GM21723 (cell line): ENCODE measurements at regions not wholly inside any gene's neighbourhood (a gene's known extent, or its start where the extent isn't known, plus 50 kb on each side); places are given as distances from the start of the nearest gene placed in this dataset.

Experiments used
- ATAC-seq: cut with Tn5 transposase; IDR thresholded peaks from one replicate; pipeline ENCODE4 v1.9.1; 2021; ENCODE audit warnings: mild to moderate bottlenecking, moderate library complexity; ENCODE audit not compliant: unreplicated experiment

DNA sequence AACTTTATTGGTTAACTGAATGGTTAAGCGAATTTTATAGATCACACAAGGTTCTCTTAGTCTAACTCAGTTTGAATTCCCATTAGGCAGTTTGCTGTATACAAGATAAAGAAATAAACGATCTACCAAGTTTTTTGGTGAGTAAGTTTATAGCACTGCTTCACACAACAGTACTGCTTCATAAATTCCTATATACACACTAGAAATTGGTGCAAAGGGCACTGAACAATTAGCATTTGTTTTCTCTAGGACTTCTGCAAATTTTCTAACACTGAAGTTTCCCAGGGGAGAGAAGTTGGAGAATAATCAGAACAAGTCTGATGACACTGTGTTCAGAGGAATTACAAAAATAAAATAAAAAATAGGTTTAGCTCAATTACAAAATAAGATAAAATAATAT, 1138.8 kb upstream of the PCDH9 start:
- ATAC-seq: no peak

DNA sequence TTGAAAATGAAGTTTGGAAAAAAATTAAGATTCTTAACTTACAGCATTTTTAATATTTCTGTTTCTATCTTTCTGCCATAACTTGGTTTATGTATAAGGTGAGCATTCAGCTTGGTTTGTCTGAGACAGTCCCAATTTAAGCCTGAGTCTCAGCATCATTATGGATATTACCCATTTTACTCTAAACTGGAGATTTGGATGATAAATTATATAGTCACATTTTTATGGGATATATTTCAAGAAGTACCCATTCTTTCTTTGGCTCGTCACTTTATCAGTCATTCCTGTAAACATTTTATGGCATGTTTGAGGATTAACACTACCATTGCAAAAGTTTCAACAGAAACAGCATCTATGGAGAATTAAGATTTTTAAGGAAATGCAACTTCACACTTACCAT, 1129.0 kb upstream of the PCDH9 start:
- no peak for ATAC-seq

- no peak for ATAC-seq
Measured at GRCh38 chr13:68358294-68358705, 1128.2 kb upstream of the PCDH9 start.

DNA sequence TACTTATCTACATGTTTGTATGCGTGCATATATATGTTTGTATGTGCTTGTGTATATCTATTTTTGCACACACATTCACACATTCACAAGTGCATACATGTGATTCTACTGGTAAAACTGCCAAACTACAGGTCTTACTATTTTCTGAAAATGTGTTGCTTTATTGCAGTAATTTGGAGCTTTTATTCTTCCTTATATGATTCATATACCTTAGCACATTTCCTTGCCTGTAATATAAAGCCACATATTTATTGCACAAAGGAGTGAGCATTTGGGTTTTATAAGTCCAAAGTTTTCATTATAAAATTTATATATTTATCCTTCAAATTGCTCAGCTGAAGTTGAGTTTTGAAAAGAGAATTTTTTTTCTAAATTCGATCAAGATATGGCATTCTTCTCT, 1120.4 kb upstream of the PCDH9 start:
- ATAC-seq: no peak

DNA sequence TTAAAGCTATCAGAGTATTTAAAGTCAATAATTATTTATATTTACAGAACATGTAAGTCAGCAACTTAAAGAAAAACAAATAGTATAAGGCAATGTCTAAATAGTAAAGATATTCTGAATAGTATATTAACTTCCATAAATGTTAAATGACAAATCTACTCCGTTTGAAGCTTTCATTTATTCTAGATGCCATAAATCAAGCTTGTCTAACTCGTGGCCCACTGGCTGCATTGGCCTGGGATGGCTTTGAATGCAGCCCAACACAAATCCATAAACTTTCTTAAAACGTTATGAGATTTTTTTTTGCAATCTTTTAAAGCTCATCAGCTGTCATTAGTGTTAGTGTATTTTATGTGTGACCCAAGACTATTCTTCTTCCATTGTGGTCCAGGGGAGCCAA, 1117.1 kb upstream of the PCDH9 start:
- no peak for ATAC-seq

DNA sequence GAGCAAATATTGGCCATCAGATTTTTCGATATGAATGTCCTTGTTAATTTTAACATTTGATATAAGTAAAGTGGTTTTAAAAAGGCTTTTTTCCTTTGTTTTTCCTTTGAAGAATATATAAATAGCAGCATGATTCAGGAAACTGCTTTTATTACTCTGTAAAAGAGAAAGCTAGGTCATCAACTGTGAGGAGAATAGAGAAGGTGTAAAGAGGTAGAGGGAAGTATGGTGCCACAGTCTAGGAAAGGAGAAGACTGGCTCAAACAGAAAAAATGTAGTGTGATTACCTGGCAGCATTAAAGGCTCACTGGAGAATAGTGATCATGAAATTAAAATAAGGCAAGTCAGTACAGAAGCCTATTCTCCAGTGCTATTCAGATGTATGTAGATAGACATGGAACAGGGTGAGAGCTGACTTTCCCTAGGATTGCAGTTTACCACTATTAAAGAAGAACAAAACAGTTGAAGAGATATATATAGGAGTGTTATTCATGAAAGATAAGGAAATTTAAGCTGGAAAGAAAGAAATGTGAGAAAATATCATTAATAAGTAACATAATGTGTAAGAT, 1115.9 kb upstream of the PCDH9 start:
- ATAC-seq: no peak

DNA sequence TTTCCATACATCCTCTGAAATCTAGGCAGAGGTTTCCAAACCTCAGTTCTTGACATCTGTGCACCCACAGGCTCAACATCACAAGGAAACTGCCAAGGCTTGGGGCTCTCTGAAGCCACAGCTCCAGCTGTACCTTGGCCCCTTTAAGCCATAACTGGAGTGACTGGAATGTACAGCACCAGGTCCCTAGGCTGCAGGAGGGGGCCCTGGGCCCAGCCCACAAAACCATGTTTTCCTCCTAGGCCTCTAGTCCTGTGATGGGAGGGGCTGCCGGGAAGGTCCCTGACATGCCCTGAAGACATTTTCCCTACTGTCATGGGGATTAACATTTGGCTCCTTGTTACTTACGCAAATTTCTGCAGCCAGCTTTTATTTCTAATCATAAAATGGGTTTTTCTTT, 1093.0 kb upstream of the PCDH9 start:
- ATAC-seq: no peak

DNA sequence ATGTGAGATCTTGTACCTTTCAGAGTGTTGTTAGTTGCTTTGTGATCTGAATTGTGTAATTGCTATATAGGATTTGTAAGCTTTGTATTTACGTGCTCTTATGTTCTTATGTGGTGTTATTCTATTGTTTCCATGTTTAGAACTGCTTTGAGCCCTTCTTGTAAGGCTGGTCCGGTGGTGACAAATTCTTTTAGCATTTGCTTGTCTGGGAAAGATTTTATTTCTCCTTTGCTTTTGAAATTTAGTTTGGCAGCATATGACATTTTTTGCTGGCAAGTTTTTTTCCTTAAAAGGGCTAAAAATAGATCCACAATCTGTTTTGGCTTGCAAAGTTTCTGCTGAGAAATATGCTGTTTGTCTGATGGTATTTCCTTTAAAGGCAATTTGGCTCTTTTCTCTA, 1089.2 kb upstream of the PCDH9 start:
- no peak for ATAC-seq

- ATAC-seq: peak; percentile 66
Measured at GRCh38 chr13:68304286-68304893, 1074.3 kb upstream of the PCDH9 start.

DNA sequence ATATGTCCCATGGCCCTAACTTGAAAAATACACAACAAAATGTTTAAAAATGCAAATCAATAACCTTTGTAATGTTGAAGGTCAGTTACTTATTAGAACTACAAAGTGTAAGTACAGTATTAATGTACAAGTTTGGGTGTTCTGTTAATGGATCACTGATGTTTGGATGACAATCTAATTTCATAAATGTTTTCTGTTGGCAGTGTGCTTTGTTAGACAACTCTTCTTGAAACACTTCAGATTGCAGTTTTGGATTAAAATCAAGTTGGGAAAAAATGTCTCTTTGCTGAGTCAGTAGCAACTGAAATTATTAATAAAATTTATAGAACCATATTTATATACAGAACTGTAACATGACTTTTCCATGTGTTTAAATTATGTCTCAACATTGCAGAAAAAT, 1063.5 kb upstream of the PCDH9 start:
- no peak for ATAC-seq

DNA sequence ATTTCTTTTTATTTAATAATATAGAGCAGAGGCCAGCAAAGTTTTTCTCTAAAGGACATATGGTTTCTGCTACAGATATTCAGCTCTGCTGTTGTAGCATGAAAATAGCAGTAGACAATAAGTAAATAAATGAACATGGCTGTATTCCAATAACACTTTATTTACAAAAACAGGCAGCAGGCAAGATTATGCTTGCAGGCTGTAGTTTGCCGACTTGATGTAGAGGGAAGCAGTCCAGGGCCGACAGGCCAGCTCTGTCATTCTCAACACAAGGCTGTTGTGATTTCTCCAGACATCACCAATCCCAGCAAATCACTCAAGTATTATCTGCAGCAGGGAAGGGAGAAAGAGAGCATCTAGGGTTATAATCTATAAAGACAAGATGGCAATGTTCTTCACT, 1062.5 kb upstream of the PCDH9 start:
- ATAC-seq: no peak

- ATAC-seq: no peak
Measured at GRCh38 chr13:68291595-68291994, 1061.5 kb upstream of the PCDH9 start.

DNA sequence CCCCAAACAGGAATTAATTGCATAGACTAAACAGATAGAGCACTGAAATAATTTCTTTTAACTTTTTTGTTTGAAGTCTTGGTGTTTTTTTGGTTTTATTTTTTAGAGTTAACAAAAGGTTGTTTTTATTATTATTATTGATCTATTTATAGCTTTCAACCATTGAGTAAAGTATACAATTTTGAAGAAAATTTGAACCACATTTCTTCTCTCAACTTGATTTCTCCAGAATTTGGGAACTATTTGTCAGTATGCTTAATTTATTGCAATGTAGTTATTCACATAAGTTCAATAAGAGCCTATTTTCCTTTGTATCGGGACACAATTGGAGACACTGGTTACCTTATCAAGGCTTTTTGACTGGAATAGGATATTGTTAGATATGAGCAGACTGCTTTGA, 1045.6 kb upstream of the PCDH9 start:
- no peak for ATAC-seq

DNA sequence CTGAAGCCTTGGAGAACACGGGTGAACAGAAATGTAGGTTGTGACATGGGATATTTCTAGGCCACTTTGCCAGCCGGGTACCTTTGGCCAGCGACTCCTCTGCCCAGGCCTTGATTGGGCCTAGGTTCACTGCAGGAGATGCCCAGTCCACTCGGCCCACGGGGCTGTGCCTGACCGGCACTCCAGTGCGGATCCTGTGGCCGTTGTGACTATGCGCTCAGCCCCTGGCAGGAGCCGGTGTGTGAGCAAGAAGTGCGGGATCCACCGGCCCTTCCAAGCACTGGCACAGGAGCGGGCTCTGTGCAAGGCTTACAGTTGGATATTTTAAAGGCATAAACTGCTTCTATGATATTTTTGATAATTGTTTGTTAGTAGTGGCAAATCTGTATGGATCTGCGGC, 1042.5 kb upstream of the PCDH9 start:
- ATAC-seq: no peak

- ATAC-seq: no peak
Measured at GRCh38 chr13:68264692-68265091, 1034.6 kb upstream of the PCDH9 start.

DNA sequence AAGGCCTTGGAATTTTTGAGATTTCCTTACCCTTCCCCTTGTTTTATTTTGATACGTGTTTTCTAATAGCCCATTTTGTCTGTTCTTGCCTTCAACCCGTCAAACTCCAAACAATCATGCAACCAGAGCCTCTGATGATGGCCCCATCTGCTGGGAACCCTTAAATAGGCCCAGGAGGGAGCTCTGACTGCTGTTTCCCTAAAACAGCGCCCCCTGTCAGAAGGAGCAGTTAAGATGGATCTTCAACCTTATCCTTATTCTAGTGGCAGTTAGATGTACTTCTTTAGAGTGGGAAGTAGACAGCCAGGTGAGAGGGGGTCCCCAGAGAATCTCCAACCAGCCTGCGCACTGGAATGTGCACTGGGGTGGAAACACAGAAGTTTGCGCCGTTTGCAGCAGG, 1031.0 kb upstream of the PCDH9 start:
- ATAC-seq: no peak

DNA sequence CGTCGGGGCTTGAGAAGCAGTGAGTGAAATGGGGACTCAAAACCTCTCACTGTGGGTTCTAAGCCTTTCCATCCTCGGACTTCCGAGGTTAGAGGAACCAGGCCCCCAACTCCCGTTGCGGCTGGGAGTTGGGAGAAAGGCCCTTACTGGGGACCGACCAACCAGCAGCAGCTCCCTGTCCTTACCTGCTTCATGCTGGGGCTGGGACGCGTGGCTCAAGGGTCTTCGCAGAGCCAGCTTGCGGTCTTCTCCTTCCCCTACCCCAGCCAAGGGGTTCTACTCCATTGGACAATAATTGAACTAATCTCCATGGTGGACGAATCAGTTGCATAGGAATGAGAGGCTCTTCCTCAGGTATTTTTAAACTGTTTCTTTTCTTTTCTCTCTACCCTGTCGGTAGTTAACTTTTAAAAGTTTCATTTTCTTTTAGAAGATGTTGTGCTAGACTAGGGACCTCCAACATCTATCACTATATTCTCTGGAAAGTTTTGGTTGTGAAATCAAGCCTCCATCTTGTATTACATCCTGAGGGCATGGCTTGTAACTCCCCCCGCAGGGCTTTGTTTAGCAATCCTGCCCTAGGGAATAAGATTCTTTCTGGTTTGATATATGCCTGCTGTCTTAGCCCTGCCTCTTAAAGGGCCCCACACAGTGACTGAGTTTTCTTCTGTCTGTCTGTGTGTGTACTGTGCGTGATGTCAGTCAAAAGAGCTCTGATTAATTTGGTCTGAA, 1027.1 kb upstream of the PCDH9 start:
- ATAC-seq: no peak

DNA sequence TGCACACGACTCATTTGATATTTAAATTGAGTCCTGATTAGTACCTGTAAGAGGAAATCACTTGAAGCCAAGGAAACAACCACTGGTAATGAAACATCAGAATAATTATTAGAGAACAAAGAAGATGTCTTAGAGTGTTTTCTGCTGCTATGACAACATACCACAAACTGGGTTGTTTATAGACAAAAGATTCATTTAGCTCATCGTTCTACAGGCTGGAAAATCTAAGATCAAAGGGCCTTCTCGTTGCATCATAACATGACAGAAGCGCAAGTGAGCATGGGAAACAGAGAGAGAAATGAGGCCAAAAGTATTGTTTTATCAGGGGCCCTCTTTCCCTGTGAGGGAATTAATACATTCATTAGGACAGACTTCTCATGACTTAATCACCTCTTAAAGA, 1024.0 kb upstream of the PCDH9 start:
- no peak for ATAC-seq

DNA sequence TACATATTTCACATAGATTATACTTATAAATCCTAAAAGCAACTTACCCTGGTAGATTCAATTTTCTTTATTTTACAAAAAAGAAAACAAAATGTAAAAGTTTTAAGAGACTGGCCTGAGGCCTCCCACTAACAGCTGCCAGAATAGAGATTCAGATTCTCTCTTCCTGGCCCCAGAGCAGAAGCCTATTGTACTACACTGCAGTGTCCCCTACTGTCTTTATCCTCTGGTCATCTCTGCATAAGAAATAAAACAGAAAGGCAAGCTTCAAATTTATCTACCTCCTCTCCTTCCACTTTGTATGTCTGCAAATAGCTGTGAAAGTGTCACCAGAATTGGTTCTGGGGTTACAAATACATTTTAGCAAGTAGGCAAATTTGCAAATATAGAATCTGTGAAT, 1004.1 kb upstream of the PCDH9 start:
- ATAC-seq: no peak

DNA sequence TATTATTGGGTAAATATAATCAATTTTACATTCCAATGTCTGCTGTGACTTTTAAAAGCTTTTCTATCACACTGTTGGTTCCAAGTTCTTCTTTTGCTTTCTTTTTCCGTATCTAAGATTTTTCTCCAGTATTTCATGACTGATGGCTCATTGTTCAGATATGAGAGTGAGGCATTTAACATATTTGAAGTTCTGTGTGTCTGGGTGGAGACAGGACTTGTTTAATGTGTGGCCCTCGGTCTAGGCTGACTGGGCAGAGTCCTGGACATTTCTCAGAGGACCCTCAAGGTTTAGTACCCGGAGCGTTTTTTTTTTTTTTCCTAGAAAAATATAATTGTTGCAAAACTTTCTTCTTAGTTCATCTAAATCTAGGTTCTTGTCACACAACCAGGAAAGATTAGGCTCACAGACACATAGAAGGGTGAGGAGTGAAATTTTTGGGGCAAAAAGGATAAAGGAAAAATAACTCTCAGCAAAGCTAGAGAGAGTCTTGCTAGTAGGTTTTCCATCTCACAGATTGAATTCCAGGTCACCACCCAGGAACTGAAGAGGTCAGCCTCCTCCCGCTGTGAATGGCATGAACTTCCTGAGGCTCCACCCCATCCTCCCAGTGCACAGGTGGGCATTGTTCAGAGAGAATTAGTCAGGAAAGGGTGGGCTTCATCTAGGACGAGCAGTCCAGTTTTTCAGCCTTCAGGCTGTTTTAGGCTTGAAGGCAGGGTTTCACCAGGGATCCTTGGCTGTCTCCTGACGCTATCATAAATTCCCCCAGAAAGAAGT, 1002.4 kb upstream of the PCDH9 start:
- ATAC-seq: no peak

GRCh38 chr13:68214691-68215415, 984.7 kb upstream of the PCDH9 start:
- ATAC-seq: no peak
